ACHN (cell line): ENCODE measurements at regions not wholly inside any gene's neighbourhood (a gene's known extent, or its start where the extent isn't known, plus 50 kb on each side); places are given as distances from the start of the nearest gene placed in this dataset.

Source experiments
- DNase-seq: peaks from one replicate; pipeline ENCODE4 v3.0.0-alpha.2; 2015
- in situ Hi-C: cut with HindIII; loops from 2 replicates; pipeline ENCODE4 v1.10.0; 2017; ENCODE audit warnings: low sequenced_read_pairs, low pct_ligation_motif_present, low pct_unique_long_range_greater_than_20kb

- in situ Hi-C loops = no loop called here
- no peak for DNase-seq
Measured at GRCh38 chr2:150631236-150631821, 143.9 kb upstream of the RND3 start.

- in situ Hi-C loops = no loop called here
- DNase-seq = no peak
Measured at GRCh38 chr2:150630587-150631235, 143.2 kb upstream of the RND3 start.

GRCh38 chr2:150627526-150627925, 140.1 kb upstream of the RND3 start:
- DNase-seq = no peak
- in situ Hi-C loops = no loop called here

- DNase-seq = no peak
- in situ Hi-C loops = no loop called here
Measured at GRCh38 chr2:150626934-150627411, 139.5 kb upstream of the RND3 start.

GRCh38 chr2:150625741-150626140, 138.3 kb upstream of the RND3 start:
- no peak for DNase-seq
- in situ Hi-C loops = no loop called here

- in situ Hi-C loops = no loop called here
- no peak for DNase-seq
Measured at GRCh38 chr2:150625303-150625702, 137.8 kb upstream of the RND3 start.

GRCh38 chr2:150624001-150624401, 136.5 kb upstream of the RND3 start:
- DNase-seq = no peak
- in situ Hi-C loops = no loop called here

- in situ Hi-C loops = no loop called here
- peak; percentile 21 for DNase-seq
Measured at GRCh38 chr2:150621526-150622213, 134.2 kb upstream of the RND3 start.

- DNase-seq = no peak
- in situ Hi-C loops = no loop called here
Measured at GRCh38 chr2:150620855-150621254, 133.4 kb upstream of the RND3 start.

- in situ Hi-C loops = no loop called here
- no peak for DNase-seq
Measured at GRCh38 chr2:150620416-150620815, 132.9 kb upstream of the RND3 start.

- peak; percentile 69 for DNase-seq
- in situ Hi-C loops = no loop called here
Measured at GRCh38 chr2:150619607-150620330, 132.3 kb upstream of the RND3 start.

- DNase-seq = no peak
- in situ Hi-C loops = no loop called here
Measured at GRCh38 chr2:150618245-150618895, 130.9 kb upstream of the RND3 start.

GRCh38 chr2:150617351-150617978, 130.0 kb upstream of the RND3 start:
- DNase-seq = no peak
- in situ Hi-C loops = no loop called here

GRCh38 chr2:150612957-150613710, 125.7 kb upstream of the RND3 start:
- in situ Hi-C loops = no loop called here
- DNase-seq = no peak

- DNase-seq = peak; percentile 40
- in situ Hi-C loops = no loop called here
Measured at GRCh38 chr2:150610670-150611279, 123.3 kb upstream of the RND3 start.

GRCh38 chr2:150609831-150610582, 122.5 kb upstream of the RND3 start:
- DNase-seq = no peak
- in situ Hi-C loops = no loop called here

GRCh38 chr2:150608341-150608740, 120.9 kb upstream of the RND3 start:
- in situ Hi-C loops = no loop called here
- no peak for DNase-seq
